Right atrium auricular region (tissue), 2 donors: ENCODE measurements at regions not wholly inside any gene's neighbourhood (a gene's known extent, or its start where the extent isn't known, plus 50 kb on each side); places are given as distances from the start of the nearest gene placed in this dataset.

Experiments
- DNase-seq: peaks from one replicate; pipeline ENCODE4 v3.0.0-alpha.2; 2019; ENCODE audit warnings: low spot score
- H3K27ac ChIP-seq, 2 donors: fragments of 200-600 bp; sonication (generic); 1 replicate in 1 of 2; 2 replicates in 1 of 2; pipeline ENCODE4 v1.5.1; 2016 to 2019
- H3K27me3 ChIP-seq, 2 donors: fragments of 200-600 bp; sonication (generic); one replicate each; pipeline versions ENCODE4 v1.5.1 to v1.6.0; 2017 to 2019
- H3K36me3 ChIP-seq: fragments of 200-600 bp; sonication (generic); one replicate; pipeline ENCODE4 v1.5.1; 2016
- H3K4me1 ChIP-seq, 2 donors: fragments of 200-600 bp; sonication (generic); one replicate each; pipeline versions ENCODE4 v1.5.1 to v1.6.0; 2017 to 2019
- H3K4me3 ChIP-seq, 2 donors: fragments of 200-600 bp; sonication (generic); 1 replicate in 1 of 2; 2 replicates in 1 of 2; pipeline ENCODE4 v1.5.1; 2017 to 2019; ENCODE audit warnings: mild to moderate bottlenecking in 1 of 2, moderate library complexity in 1 of 2
- H3K9me3 ChIP-seq, 2 donors: fragments of 200-600 bp; sonication (generic); one replicate each; pipeline ENCODE4 v1.5.1; 2019
- CTCF ChIP-seq, 2 donors: fragments of 200-600 bp; sonication (generic); IDR thresholded peaks; one replicate each; pipeline ENCODE4 v1.5.1; 2019; ENCODE audit warnings: antibody characterized with exemption in 2 of 2

GRCh38 chr6:167588181-167588919, 238.4 kb upstream of the AFDN start:
- Histone ChIP-seq H3K9me3 (peaks cover 0 to 20% of the 10 kb centered on the region in 2 donors), H3K4me1 (no peaks in the 10 kb centered on the region), H3K36me3 (no peaks in the 10 kb centered on the region), H3K27me3 (no peaks in the 10 kb centered on the region), H3K27ac (no peak overlapping the region), H3K4me3 (no peak overlapping the region)
- DNase-seq = peak; percentile 55
- no peak for TF ChIP-seq CTCF (IDR thresholded peaks at IDR 0.05)

GRCh38 chr6:167588920-167589614, 237.6 kb upstream of the AFDN start:
- Histone ChIP-seq H3K9me3 (peaks cover 0 to 13% of the 10 kb centered on the region in 2 donors), H3K36me3 (no peaks in the 10 kb centered on the region), H3K4me3 (no peak overlapping the region), H3K4me1 (no peaks in the 10 kb centered on the region), H3K27me3 (no peaks in the 10 kb centered on the region), H3K27ac (no peak overlapping the region)
- DNase-seq = peak; percentile 52
- no peak for TF ChIP-seq CTCF (IDR thresholded peaks at IDR 0.05)

- no peak for TF ChIP-seq CTCF (IDR thresholded peaks at IDR 0.05)
- DNase-seq = no peak
- Histone ChIP-seq H3K4me1 (no peaks in the 10 kb centered on the region), H3K36me3 (no peaks in the 10 kb centered on the region), H3K4me3 (no peak overlapping the region), H3K27me3 (no peaks in the 10 kb centered on the region), H3K27ac (no peak overlapping the region), H3K9me3 (peaks cover 0 to 9% of the 10 kb centered on the region in 2 donors)
Measured at GRCh38 chr6:167589615-167589940, 237.1 kb upstream of the AFDN start.

GRCh38 chr6:167590193-167590592, 236.5 kb upstream of the AFDN start:
- DNase-seq = no peak
- H3K27ac ChIP-seq = no peak overlapping the region
- peaks cover 0 to 6% of the 10 kb centered on the region in 2 donors for H3K9me3 ChIP-seq
- no peak for TF ChIP-seq CTCF (IDR thresholded peaks at IDR 0.05)
- no peaks in the 10 kb centered on the region for H3K4me1 ChIP-seq
- H3K36me3 ChIP-seq = no peaks in the 10 kb centered on the region
- H3K27me3 ChIP-seq = no peaks in the 10 kb centered on the region
- H3K4me3 ChIP-seq = no peak overlapping the region
